GM21367 (cell line): ENCODE measurements at regions not wholly inside any gene's neighbourhood (a gene's known extent, or its start where the extent isn't known, plus 50 kb on each side); places are given as distances from the start of the nearest gene placed in this dataset.
"Not testable (repeated sequence)": the region's sequence is repeated elsewhere in the genome, so short reads cannot be mapped to it uniquely, and the experiment has no call there.

ENCODE experiments used
- ATAC-seq: cut with Tn5 transposase; IDR thresholded peaks from one replicate; pipeline ENCODE4 v1.9.1; 2021; ENCODE audit not compliant: unreplicated experiment

DNA sequence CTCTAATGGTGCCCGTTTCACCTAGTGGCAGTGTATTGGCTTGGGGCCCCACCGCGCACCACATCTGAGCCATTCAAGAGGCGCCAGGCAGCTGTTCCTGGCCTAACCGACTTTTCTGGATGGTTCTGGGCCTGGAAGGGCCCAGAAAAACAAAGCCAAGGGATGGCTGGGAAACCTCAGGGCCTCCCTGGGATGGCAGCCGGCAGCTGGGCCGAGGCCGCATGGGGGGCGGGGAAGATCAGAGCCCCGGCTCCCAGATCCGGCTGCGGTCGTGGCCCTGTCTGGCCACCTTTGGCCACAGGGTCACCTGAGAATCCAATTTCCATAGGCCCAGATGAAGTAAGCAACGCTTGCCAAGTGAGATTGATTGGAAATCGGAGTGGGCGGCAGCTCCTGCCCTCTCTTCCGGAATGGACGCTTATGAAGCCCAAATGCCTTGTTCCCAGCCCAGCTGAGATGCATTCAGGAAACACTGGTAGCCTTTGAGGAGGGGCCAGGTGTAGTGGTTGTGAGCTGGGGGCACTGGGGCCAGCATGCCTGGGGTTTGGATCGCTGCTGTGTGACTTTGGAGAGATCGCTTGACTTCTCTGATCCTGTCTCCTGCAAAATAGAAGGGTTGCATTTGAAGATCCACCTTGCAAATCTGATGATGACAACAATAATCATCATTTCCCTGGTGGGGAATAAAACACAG is 163.8 kb upstream of the GSE1 start:
- no peak for ATAC-seq

DNA sequence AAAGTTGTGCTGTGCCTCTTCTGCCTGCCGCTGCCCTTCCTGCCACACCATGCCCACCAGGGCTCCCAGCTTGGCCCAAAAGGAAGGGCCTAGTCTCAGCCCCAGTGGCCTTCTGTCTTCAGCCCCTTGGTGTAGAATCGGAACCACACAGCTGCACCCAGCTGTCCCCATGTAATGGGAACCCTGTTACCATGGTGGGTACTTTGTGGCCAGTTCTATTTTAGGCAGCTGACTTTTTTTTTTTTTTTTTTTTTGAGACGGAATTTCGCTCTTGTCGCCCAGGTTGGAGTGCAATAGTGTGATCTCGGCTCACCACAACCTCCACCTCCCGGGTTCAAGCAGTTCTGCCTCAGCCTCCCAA is 163.3 kb upstream of the GSE1 start:
- no peak for ATAC-seq

DNA sequence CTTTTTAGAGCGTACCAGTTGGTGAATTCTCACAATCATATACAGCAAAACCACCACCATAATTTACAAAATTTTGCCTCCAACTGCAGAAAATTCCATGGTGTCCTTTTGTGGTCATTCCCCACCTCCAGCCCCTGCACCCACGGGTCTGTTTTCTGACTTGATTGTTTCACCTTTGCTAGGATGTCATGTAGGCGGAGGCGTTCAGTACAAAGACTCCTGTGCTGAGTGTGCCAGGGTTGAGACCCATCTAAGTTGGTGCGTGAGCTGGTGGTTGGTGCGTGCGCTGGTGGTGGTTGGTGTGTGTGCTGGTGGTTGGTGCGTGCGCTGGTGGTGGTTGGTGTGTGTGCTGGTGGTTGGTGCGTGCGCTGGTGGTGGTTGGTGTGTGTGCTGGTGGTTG is 162.0 kb upstream of the GSE1 start:
- ATAC-seq, result not testable (repeated sequence)

DNA sequence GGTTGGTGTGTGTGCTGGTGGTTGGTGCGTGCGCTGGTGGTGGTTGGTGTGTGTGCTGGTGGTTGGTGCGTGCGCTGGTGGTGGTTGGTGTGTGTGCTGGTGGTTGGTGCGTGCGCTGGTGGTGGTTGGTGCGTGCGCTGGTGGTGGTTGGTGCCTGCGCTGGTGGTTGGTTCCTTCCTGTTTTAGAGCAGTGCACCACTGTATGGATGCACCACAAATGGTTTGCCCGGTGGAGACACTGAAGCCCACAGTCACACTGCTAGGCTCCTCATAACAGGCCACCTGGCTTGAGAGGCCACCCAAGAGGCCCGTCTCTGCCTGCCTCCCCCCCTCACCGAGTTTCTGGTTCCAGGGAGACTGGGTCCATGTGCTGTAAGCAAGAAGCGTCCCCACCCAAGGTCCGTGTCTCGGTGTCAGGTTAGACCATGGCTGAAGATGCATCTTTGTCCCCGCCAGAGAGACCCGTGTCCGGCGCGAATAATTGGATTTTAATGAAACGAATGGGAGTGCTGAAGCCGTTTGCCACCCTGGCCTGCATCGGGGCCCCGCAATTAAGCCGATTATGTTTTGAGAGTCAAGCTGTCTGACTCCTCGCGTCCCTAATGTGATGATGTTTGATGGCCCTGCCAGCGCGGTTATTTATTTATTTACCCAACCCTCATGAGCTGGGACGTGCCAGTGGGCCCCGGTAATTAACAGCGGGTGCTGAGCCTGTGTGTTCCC is 161.3 kb upstream of the GSE1 start:
- no peak for ATAC-seq

DNA sequence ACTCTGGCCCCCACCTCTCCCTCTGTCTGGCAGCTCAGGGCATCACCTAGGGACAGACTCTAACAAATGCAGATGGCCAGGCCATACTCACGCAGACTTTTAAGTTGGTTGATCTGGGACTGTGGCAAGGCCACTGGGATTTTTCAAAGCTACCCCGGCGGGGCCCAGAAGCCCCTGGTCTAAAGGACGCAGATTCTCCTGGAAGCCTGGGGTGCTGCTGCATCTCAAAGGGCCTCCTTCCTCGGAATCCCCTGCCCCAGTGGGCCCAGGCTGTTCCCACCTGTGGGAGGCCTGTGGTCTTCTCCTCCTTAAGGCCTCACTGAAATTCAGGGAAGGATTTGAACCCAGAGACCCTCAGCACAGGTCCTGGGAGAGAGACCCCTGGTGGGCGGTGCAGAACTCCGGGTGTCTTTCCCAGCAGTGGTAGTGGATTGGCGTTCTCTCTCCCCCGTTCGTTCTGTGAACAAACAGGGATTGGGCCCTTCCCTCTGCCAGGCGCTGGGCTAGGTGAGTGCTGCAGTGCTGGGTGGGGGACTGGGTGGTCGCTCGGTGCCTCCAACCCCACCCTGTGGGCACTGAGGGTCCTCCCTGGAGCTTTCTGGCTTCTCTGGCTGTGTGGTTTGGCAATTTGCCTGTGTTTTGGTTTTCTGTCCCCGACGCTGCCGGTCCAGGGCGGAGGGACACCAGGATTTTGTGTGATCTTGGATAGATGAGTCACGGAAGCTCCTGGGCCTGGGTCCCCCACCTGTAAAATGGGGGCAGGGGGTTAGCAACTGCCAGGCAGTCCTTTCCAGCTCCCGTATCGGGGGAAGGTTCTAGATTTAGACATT is 160.5 kb upstream of the GSE1 start:
- no peak for ATAC-seq

DNA sequence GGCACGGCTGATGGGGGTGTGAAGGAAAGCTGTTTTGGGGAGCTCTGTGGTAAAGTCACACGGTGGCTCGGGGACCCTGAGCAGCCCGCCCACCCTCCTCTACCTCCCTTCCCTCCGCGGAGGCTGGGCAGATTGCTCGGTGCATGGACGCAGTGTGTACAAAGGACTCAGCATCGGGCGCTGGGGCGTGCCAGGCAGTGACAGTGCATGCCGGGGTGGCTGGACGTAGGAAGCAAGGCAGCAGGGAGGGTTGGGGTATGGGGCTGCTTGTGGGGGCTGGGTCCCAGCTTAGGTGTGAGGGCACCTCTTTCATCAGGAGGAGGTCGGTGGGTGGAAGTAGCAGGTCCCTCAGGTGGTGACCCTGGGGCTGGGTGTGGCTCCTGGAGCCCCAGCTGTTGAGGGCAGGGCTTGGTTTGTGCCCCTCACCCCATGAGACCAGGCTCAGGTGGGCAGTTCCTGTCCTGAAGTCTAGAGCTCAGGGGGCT is 159.9 kb upstream of the GSE1 start:
- no peak for ATAC-seq

DNA sequence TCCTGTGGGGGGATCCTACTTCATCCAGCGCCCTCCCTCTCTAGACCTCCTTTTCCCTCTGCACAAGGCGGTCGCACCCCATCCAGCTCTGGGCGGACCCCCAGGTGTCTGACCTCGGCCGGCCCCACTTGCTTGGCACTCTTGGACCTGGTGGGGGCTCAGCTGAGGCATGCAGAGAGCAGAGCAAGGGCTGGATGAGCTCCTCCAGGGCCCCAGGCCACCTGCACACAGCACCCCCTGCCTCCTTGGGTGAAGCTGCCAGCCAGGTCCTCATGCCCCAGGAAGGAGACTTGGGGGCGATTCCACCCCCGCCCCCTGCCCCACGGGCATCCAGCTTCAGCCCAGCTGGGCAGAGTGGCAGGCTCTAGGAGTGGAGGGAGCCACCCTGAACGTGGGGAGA is 159.4 kb upstream of the GSE1 start:
- ATAC-seq, result no peak

DNA sequence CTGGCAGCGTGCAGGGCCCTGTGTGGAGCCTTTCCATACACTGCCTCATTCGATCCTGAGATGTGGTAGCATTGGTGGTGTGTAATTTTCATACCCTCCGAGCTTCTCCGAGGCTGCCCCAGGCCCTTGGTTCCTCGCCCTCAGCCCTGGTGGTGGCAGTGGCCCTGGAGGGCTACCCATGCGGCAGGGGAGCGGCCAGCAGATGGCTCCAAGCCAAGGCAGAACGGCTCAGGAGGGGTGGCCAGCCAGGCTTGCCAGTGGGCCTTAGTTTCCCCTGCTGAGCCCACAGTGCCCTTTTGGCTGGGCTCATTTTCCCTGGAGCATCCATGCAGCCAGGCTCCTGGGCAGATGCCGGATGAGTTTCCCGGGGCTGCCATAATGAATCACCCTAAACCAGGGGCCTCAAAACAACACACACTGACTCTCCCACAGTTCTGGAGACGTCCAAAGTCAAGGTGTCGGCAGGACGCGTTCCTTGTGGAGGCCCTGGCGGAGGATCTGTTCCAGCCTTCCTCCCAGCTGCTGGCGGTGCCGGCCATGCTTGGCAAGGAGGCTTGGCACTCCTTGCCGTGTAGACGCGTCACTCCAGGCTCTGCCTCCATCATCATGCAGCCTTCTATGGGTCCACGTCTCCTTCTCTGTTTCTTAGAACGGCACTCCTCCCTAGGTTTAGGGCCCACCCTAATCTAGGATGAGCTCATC is 158.8 kb upstream of the GSE1 start:
- ATAC-seq, result no peak

DNA sequence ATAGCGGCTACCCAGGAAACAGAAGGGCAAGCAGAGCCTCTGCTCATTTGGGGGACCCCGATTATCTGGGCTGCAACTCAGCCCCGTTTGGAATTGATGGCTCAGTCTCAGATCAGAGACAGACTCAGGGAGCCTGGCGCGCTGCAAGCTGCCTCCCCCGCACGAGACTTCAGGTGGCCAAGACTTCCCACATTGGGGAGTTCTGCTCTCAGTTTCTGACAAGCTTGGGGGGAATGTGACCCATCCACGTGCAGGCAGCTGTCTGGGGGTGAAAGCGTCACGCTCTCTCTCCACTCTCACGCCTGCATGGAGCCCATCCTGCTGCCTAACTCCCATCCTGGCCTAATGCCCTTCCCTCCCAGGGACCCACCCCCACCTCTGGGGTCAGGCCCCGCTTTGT is 157.6 kb upstream of the GSE1 start:
- ATAC-seq, result no peak

DNA sequence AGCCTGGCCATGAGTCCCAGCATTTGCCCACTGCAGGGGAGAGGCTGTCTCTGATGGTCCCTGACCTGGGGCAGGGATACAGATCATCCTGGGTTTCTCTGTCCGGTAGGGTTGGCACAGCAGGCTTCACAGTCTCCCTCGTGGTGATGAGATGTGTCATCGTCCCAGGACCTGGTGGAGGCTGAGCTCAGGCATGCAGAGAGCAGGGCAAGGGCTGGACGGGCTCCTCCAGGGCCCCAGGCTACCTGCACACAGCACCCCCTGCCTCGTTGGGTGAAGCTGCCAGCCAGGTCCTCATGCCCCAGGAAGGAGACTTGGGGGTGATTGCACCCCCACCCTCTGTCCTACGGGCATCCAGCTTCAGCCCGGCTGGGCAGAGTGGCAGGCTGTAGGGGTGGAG is 155.8 kb upstream of the GSE1 start:
- no peak for ATAC-seq

DNA sequence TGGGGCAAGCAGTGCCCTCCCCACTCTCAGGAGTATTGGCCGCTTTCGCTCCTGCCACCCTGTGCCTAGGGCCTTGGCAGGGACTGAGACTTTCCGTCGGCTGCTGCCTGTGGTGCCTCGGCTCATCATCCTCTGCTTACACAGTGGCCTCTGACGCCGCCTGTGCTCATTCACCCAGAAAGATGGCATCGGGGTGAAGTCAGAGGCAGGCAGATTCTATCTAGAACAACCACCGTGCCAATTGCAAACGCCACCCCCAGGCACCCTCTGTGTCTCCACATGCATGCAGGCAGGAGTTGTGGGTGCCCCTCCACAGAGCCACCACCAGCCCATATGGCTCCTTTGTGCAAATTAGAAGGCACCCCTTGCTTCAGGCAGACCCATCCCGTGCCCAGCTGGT is 154.2 kb upstream of the GSE1 start:
- no peak for ATAC-seq

DNA sequence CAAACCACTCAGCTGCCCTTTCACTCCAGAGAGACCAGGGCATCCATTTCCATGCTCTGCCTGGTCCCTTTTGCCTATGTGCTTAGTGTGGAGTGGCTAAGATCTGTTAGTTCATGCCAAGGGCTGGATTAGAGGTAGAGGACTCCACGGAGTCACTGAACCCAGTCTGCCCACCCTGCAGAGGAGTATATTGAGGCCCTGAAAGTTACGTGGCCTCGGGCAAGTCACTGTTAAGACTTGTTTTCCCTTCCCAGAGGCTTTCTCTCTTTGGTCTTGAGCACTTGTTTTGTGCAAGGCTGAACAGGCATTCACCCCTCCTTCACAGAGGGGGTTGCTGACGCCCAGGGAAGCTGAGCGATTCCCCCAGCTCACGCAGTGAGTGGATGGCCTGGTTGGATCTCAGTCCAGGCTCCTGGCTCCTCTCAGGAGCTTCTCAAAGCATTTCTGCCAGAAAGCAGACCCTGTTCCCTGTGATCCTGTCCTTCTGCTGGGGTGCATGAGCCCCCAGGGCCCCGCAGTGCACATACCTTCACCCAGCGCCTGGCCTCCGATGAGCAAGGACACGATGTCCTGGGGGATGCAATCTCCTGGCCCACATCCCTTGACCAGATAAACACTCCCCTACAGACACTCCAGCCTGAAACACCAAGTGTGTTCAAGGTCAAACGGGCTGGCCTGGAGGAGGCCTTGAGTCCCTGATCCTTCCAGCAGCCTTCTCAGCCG is 153.4 kb upstream of the GSE1 start:
- ATAC-seq, result no peak

DNA sequence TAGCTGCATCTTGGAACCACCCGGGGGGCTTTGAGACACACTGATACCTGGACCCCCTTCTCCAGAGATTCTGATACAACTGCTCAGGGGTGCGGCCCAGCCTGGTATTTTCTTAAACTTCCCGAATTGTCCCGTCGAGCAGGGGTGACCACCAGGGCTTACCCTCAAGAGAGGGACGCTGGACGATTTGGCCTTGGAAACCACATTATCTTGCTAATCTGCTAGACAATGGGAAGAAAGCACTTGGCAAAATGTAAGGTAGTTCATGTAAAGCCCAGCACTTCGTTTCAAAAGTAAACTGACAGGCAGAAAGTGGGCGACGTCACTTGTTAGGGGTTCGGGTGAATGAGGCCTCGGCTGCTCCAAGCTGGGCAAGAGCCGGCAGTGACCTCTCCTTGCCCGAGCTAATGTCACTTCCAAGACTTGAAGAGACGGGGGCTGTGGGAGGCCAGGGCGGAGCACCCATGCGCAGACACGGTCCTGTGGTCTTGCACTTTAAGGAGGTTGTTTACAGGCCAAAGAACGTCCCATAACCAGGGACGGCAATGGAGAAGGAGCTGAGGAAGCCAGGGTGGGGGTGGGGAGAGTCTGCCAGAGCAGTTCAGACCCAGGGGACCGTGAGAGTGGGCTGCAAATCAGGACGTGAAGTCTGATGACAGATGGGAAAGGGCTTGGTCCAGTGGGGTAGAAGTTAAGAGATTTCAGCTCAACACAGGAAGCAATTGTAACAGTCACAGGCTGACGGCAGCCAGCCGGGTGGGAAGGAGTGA is 152.7 kb upstream of the GSE1 start:
- no peak for ATAC-seq

DNA sequence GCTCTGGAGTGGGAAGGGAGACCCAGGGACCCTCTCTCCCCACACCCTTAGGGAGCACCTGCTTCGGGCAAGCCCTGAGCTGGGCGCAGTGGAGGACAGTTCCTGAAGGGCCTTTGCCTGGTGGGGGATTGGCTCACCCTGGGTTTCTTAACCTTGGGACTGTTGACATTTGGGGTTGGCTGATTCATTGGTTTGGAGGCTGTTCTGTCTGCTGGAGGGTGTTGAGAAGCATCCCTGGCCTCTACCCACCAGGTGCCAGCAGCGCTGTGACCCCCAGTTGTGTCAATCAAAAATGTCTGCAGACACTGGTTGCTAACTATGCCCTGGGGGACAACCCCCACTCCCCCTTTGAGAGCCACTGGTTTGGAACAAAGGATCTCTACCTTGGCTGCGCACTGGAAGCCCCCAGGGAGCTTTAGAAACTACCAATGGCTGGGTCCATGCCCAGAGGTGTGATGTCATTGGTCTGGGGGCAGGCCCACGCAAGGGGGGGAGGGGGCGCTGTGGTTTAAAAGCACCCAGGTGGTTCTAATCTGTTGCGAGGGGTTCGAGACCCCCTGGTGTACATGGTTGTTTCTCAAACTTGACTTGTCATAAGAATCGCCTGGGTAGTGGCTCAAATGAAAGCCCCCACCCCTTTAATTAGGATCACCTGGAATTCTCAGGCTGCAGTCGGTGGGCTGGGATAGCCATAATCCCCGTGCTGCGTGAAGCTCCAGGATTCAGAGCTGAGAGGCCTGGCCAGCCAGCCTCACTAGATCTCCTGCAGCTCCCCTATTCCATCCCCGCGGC is 151.9 kb upstream of the GSE1 start:
- no peak for ATAC-seq

DNA sequence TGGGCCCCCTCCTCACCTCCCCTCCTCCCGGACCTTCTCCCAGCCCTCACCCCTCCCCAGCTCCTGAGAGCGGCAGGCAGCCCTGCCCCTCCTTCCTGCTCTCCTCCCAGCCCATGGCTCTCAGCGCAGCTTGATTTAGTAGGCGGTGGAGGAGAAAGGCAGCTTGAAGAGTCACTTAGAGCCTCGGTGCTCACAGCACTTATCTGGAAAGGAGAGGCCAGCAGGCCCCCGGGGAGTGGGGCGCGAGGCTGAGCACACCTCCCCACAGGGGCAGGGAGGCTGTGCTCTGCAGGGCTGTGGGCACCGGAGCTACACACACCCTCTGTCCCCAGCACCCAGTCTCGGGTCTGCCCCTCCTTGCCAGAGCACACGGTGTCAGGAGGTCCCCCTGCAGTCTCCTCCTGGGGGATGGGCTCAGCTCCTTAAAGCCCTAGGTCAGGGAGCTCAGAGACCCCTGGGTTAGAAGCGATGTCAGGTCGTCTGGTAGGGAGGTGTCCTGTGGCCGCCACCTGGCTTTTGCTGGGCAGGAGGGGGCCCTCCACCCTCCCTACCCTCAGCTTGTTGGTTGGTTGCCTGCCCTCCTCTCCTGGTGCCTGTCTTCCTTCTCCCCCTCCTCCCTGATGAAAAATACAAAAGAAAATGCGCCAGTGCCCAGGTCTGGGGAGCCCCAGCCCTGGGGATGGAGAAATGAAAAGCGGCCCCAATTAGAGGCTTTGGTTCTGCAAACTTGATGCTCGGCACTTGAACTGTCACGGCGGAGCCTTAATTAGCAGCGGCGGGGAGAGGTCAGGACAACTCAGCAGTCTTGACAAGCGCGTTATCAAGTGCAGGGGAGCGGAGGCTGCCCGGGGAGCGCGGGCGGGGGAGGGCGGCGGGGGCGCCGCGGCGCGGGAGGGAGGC is 151.1 kb upstream of the GSE1 start:
- ATAC-seq, result no peak

DNA sequence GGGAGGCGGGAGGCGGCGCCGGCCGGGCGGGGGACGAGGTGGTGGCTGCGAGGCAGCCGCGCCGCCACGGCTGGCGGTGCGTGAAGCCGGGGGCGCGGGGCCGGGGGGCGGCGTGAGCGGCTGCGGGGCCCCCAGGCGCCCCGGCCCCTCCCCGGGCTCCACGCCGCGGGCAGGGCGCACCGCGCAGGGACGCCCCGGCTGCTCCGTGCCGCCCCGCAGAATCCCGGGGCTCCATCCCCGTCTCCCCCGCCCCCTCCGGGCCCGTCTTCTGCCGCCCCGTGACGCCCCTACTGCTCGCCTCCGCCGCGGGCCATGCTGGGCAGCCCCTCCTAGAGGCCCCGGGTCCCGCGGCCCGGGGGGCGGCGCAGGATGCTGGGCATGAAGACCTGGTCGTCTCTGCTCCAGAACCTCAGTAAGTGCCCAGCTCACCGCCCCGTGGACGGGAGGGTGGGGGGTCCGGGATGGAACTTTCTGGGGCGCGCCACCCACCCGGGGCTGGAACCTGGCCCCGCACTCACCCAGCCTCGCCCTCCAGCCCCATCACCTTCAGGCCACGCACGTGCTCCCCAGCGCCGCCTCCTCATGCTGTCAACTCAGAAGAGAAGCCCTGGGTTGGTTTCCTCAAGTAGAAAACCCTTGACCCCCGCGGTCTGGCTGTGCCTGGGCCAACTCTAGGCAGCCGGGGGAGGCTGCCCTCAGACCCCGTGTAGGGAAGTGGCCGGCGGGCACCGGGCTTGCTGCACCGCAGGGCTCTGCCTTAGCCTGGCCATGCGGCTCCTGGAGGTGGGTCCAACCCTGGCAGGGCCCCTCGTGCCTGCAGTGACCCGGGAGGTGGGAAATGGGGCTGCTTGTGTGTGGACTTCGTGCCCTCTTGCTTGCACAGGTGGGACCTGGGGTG is 150.2 kb upstream of the GSE1 start:
- ATAC-seq, result no peak
